ENCODE measurements at regions not wholly inside any gene's neighbourhood (a gene's known extent, or its start where the extent isn't known, plus 50 kb on each side); places are given as distances from the start of the nearest gene placed in this dataset.
"Not testable (repeated sequence)": the region's sequence is repeated elsewhere in the genome, so short reads cannot be mapped to it uniquely, and the experiment has no call there.

- no peak for DNase-seq
These were observed 130.5 kb upstream of the LMCD1 start for GRCh38 chr3:8371085-8371551.

- no peak for DNase-seq
These were observed 129.6 kb upstream of the LMCD1 start for GRCh38 chr3:8371960-8372463.

GRCh38 chr3:8380904-8381704 is 120.5 kb upstream of the LMCD1 start:
- DNase-seq: no peak

GRCh38 chr3:8385848-8386620 is 115.6 kb upstream of the LMCD1 start:
- no peak for DNase-seq

GRCh38 chr3:8387571-8387970 is 114.1 kb upstream of the LMCD1 start:
- DNase-seq: no peak

GRCh38 chr3:8399686-8400085 is 101.9 kb upstream of the LMCD1 start:
- no peak for DNase-seq

- no peak for DNase-seq
These were observed 100.7 kb upstream of the LMCD1 start for GRCh38 chr3:8400911-8401310.

GRCh38 chr3:8403996-8404395 is 97.6 kb upstream of the LMCD1 start:
- DNase-seq: no peak

- no peak for DNase-seq
These were observed 96.5 kb upstream of the LMCD1 start for GRCh38 chr3:8405144-8405543.

GRCh38 chr3:8406479-8406878 is 95.1 kb upstream of the LMCD1 start:
- DNase-seq: no peak

- no peak for DNase-seq
These were observed 88.2 kb upstream of the LMCD1 start for GRCh38 chr3:8413337-8413926.

GRCh38 chr3:8416965-8417364 is 84.7 kb upstream of the LMCD1 start:
- DNase-seq: no peak

GRCh38 chr3:8420612-8421011 is 81.0 kb upstream of the LMCD1 start:
- DNase-seq: no peak

- DNase-seq: no peak
These were observed 80.4 kb upstream of the LMCD1 start for GRCh38 chr3:8421267-8421666.

- DNase-seq: no peak
These were observed 79.9 kb upstream of the LMCD1 start for GRCh38 chr3:8421711-8422110.

- DNase-seq: no peak
These were observed 78.3 kb upstream of the LMCD1 start for GRCh38 chr3:8423307-8423706.

GRCh38 chr3:8424281-8424680 is 77.3 kb upstream of the LMCD1 start:
- no peak for DNase-seq

GRCh38 chr3:8436661-8437287 is 64.8 kb upstream of the LMCD1 start:
- DNase-seq: no peak

- no peak for DNase-seq
These were observed 63.0 kb upstream of the LMCD1 start for GRCh38 chr3:8438507-8439079.

- not testable (repeated sequence) for DNase-seq
These were observed 61.5 kb upstream of the LMCD1 start for GRCh38 chr3:8440142-8440541.

- no peak for DNase-seq
These were observed 59.6 kb upstream of the LMCD1 start for GRCh38 chr3:8441969-8442559.

GRCh38 chr3:8442993-8443650 is 58.5 kb upstream of the LMCD1 start:
- DNase-seq: no peak

All from CD4-positive, alpha-beta T cell treated with Interleukin-15 for 1 hour (primary cell).